H9 (cell line): ENCODE measurements at regions not wholly inside any gene's neighbourhood (a gene's known extent, or its start where the extent isn't known, plus 50 kb on each side); places are given as distances from the start of the nearest gene placed in this dataset.

Experiments used
- DNase-seq: peaks from one replicate; pipeline ENCODE4 v3.0.0-alpha.2; 2017
- H2AFZ ChIP-seq: one replicate; pipeline ENCODE4 v1.6.1; 2013; ENCODE audit warnings: mild to moderate bottlenecking, low read length, control low read depth, moderate library complexity
- H2AK5ac ChIP-seq: 2 replicates; pipeline ENCODE4 v1.6.1; 2013; ENCODE audit warnings: low read length, control low read depth, mixed read lengths; ENCODE audit not compliant: insufficient read length
- H2BK120ac ChIP-seq: one replicate; pipeline ENCODE4 v1.6.1; 2013; ENCODE audit warnings: low read depth, mild to moderate bottlenecking, low read length, control low read depth, inconsistent platforms; ENCODE audit not compliant: poor library complexity, severe bottlenecking
- H2BK12ac ChIP-seq: 2 replicates; pipeline ENCODE4 v1.6.1; 2013; ENCODE audit warnings: low read length, control low read depth, mixed read lengths, low read depth; ENCODE audit not compliant: insufficient read length
- H2BK15ac ChIP-seq: 2 replicates; pipeline ENCODE4 v1.6.1; 2013; ENCODE audit warnings: low read depth, low read length, control low read depth
- H2BK20ac ChIP-seq: one replicate; pipeline ENCODE4 v1.6.1; 2013; ENCODE audit warnings: low read depth, mild to moderate bottlenecking, low read length, control low read depth, inconsistent platforms; ENCODE audit not compliant: poor library complexity, severe bottlenecking
- H2BK5ac ChIP-seq: 2 replicates; pipeline ENCODE4 v1.6.1; 2013; ENCODE audit warnings: low read length, control low read depth, mixed read lengths; ENCODE audit not compliant: insufficient read length
- H3K14ac ChIP-seq: 2 replicates; pipeline ENCODE4 v1.6.1; 2013; ENCODE audit warnings: low read length, control low read depth; ENCODE audit not compliant: insufficient read depth
- H3K18ac ChIP-seq: 2 replicates; pipeline ENCODE4 v1.6.1; 2013; ENCODE audit warnings: low read depth, mild to moderate bottlenecking, mixed read lengths, low read length, control low read depth; ENCODE audit not compliant: insufficient read length
- H3K23ac ChIP-seq: 2 replicates; pipeline ENCODE4 v1.6.1; 2013; ENCODE audit warnings: low read length, control low read depth, mixed read lengths, low read depth; ENCODE audit not compliant: insufficient read length
- H3K23me2 ChIP-seq: 2 replicates; pipeline ENCODE4 v1.6.1; 2013; ENCODE audit warnings: low read depth, mild to moderate bottlenecking, mixed read lengths, low read length, control low read depth; ENCODE audit not compliant: insufficient read length, poor library complexity, severe bottlenecking
- H3K27ac ChIP-seq: 2 replicates; pipeline ENCODE4 v1.5.1; 2013; ENCODE audit warnings: low read length, control low read depth, mixed read lengths, low read depth; ENCODE audit not compliant: insufficient read length
- H3K27me3 ChIP-seq: 2 replicates; pipeline ENCODE4 v1.6.1; 2013; ENCODE audit warnings: low read length, control low read depth, inconsistent platforms; ENCODE audit not compliant: insufficient read depth
- H3K4ac ChIP-seq: 2 replicates; pipeline ENCODE4 v1.6.1; 2013; ENCODE audit warnings: low read depth, mild to moderate bottlenecking, control low read depth, inconsistent platforms, low read length, moderate library complexity
- H3K4me1 ChIP-seq: 2 replicates; pipeline ENCODE4 v1.6.1; 2013; ENCODE audit warnings: low read length, control low read depth, inconsistent platforms; ENCODE audit not compliant: insufficient read depth
- H3K4me2 ChIP-seq: 2 replicates; pipeline ENCODE4 v1.6.1; 2013; ENCODE audit warnings: low read length, control low read depth, mixed read lengths; ENCODE audit not compliant: insufficient read length, insufficient read depth
- H3K56ac ChIP-seq: 2 replicates; pipeline ENCODE4 v1.6.1; 2013; ENCODE audit warnings: low read depth, mild to moderate bottlenecking, mixed read lengths, low read length, control low read depth; ENCODE audit not compliant: insufficient read length
- H3K79me1 ChIP-seq: 2 replicates; pipeline ENCODE4 v1.6.1; 2013; ENCODE audit warnings: low read depth, mild to moderate bottlenecking, moderate library complexity, low read length, control low read depth, inconsistent platforms; ENCODE audit not compliant: insufficient read depth, poor library complexity, severe bottlenecking
- H3K79me2 ChIP-seq: 2 replicates; pipeline ENCODE4 v1.6.1; 2013; ENCODE audit warnings: low read length, control low read depth, inconsistent platforms; ENCODE audit not compliant: insufficient read depth
- H3K9ac ChIP-seq: 2 replicates; pipeline ENCODE4 v1.6.1; 2013; ENCODE audit warnings: low read length, control low read depth, mixed read lengths; ENCODE audit not compliant: insufficient read length; ENCODE audit errors: extremely low read depth
- H3K9me3 ChIP-seq: one replicate; pipeline ENCODE4 v1.6.1; 2013; ENCODE audit warnings: low read depth, low read length, inconsistent platforms; ENCODE audit not compliant: control insufficient read depth
- H3T11ph ChIP-seq: one replicate; pipeline ENCODE4 v1.6.1; 2013; ENCODE audit warnings: mild to moderate bottlenecking, low read length, control low read depth, inconsistent platforms
- H4K20me1 ChIP-seq: one replicate; pipeline ENCODE4 v1.6.1; 2013; ENCODE audit not compliant: control insufficient read depth, insufficient read length, insufficient read depth
- H4K5ac ChIP-seq: 2 replicates; pipeline ENCODE4 v1.6.1; 2013; ENCODE audit warnings: low read depth, mild to moderate bottlenecking, mixed read lengths, low read length, control low read depth; ENCODE audit not compliant: insufficient read length
- H4K8ac ChIP-seq: replicated peaks from 2 replicates; pipeline ENCODE4 v1.6.1; 2013; ENCODE audit warnings: low read length, control low read depth, mixed read lengths, low read depth; ENCODE audit not compliant: insufficient read length
- H4K91ac ChIP-seq: 2 replicates; pipeline ENCODE4 v1.6.1; 2013; ENCODE audit warnings: low read depth, mild to moderate bottlenecking, moderate library complexity, mixed read lengths, low read length, control low read depth; ENCODE audit not compliant: insufficient read length
- H3K27ac Mint-ChIP-seq, 3 experiments: 2 replicates in 2 of 3; 3 replicates in 1 of 3; pipeline ENCODE4 v1.8.0; 2020 to 2021; ENCODE audit warnings: mixed read lengths in 3 of 3, mild to moderate bottlenecking in 1 of 3, moderate library complexity in 1 of 3
- H3K27me3 Mint-ChIP-seq: 2 replicates; pipeline ENCODE4 v1.8.0; 2021; ENCODE audit warnings: low read depth, mild to moderate bottlenecking, moderate library complexity, mixed read lengths
- H3K36me3 Mint-ChIP-seq, 3 experiments: 2 replicates in 2 of 3; 3 replicates in 1 of 3; pipeline ENCODE4 v1.8.0; 2020 to 2021; ENCODE audit warnings: low read depth in 3 of 3, mixed read lengths in 3 of 3; ENCODE audit not compliant: insufficient read depth in 1 of 3
- H3K4me1 Mint-ChIP-seq, 2 experiments: 2 replicates each; pipeline ENCODE4 v1.8.0; 2020; ENCODE audit warnings: mixed read lengths in 2 of 2
- H3K4me3 Mint-ChIP-seq, 2 experiments: 2 replicates in 1 of 2; 3 replicates in 1 of 2; pipeline ENCODE4 v1.8.0; 2020 to 2021; ENCODE audit warnings: mild to moderate bottlenecking in 2 of 2, mixed read lengths in 2 of 2, moderate library complexity in 1 of 2
- H3K9me3 Mint-ChIP-seq, 2 experiments: 2 replicates in 1 of 2; 3 replicates in 1 of 2; pipeline ENCODE4 v1.8.0; 2020; ENCODE audit warnings: mild to moderate bottlenecking in 2 of 2, mixed read lengths in 2 of 2, moderate library complexity in 1 of 2
- CTCF ChIP-seq: fragments of 200-600 bp; sonication (generic); conservative IDR thresholded peaks from 3 replicates; pipeline ENCODE4 v1.8.0; 2021; ENCODE audit warnings: antibody characterized with exemption, mild to moderate bottlenecking
- WGBS: extraction: QIAGEN DNeasy Blood & Tissue Kit; methylation state at CpG from one replicate; pipeline ENCODE4 v1.1.7; 2013; ENCODE audit warnings: missing lambda C conversion rate, low lambda C conversion rate, mixed read lengths; ENCODE audit not compliant: insufficient read length; ENCODE audit errors: extremely low coverage; 5-methylcytosine and 5-hydroxymethylcytosine counted together

DNA sequence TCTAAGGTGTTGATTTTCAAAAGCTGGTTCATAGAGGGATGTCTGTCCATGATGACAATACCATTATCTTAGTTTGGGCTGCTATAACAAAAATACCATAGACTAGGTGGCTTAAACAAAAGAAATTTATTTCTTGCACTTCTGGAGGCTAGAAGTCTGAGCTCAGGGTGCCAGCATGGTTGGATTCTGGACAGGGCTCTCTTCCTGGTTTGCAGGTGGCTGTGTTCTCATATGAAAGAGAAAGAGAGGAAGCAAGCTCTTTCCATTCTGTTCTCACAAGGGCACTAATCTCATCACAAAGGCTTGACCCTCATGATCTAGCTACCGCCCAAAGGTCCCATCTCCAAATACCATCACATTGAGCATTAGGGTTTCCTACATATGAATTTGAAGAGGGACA lies 144.5 kb upstream of the SLC24A3 start:
- no peak overlapping the region for H4K8ac ChIP-seq
- no CpG with 5 or more reads among the region's 1 CpG for WGBS
- Mint-ChIP-seq H3K9me3 (peaks cover 52 to 58% of the 10 kb centered on the region in 2 experiments), H3K27ac (no peak overlapping the region), H3K36me3 (peaks cover 7 to 42% (median 28%) of the 10 kb centered on the region in 3 experiments), H3K27me3 (peaks cover 5% of the 10 kb centered on the region; the same call in 1 of the 2 replicates), H3K4me3 (no peak overlapping the region), H3K4me1 (peaks cover 3 to 8% of the 10 kb centered on the region in 2 experiments)
- H3K18ac ChIP-seq, result no peak overlapping the region
- H2BK5ac ChIP-seq, result no peak overlapping the region
- H3K9ac ChIP-seq, result no peak overlapping the region
- no peak overlapping the region for H3K4ac ChIP-seq
- H3K23ac ChIP-seq, result no peak overlapping the region
- H2BK120ac ChIP-seq, result no peak overlapping the region
- peaks cover 23% of the 10 kb centered on the region for H3K9me3 ChIP-seq
- no peak overlapping the region for H2BK12ac ChIP-seq
- H3K14ac ChIP-seq, result no peak overlapping the region
- no peak overlapping the region for H3K4me2 ChIP-seq
- H4K91ac ChIP-seq, result no peak overlapping the region
- H3K79me1 ChIP-seq, result no peaks in the 10 kb centered on the region
- H3K27me3 ChIP-seq, result no peaks in the 10 kb centered on the region
- H4K5ac ChIP-seq, result no peak overlapping the region
- H3T11ph ChIP-seq, result no peak overlapping the region
- no peaks in the 10 kb centered on the region for H3K23me2 ChIP-seq
- H2BK15ac ChIP-seq, result no peak overlapping the region
- H4K20me1 ChIP-seq, result no peaks in the 10 kb centered on the region
- no peak for DNase-seq
- no peak overlapping the region for H3K27ac ChIP-seq
- no peak overlapping the region for H2BK20ac ChIP-seq
- H2AFZ ChIP-seq, result no peak overlapping the region
- no peak overlapping the region for H2AK5ac ChIP-seq
- H3K79me2 ChIP-seq, result no peaks in the 10 kb centered on the region
- TF ChIP-seq CTCF, result no peak
- H3K4me1 ChIP-seq, result no peaks in the 10 kb centered on the region
- H3K56ac ChIP-seq, result no peak overlapping the region
